GM23338 (cell line): ENCODE measurements at regions not wholly inside any gene's neighbourhood (a gene's known extent, or its start where the extent isn't known, plus 50 kb on each side); places are given as distances from the start of the nearest gene placed in this dataset.
A peak's percentile ranks its signal among the peaks of the same experiment; 100 is the strongest.

ENCODE experiments used
- ATAC-seq: fragments of 200-7000 bp; cut with Tn5 transposase; 3 replicates; pipeline ENCODE4 v1.9.1; 2020
- DNase-seq: peaks from one replicate; pipeline ENCODE4 v3.0.0-alpha.2; 2015; ENCODE audit warnings: low spot score
- H2AFZ ChIP-seq: fragments of 200-600 bp; sonication (generic); 2 replicates; pipeline ENCODE4 v1.8.0; 2016; ENCODE audit warnings: antibody characterized with exemption, mild to moderate bottlenecking, moderate library complexity
- H3F3A ChIP-seq: fragments of 200-600 bp; sonication (generic); replicated peaks from 2 replicates; pipeline ENCODE4 v1.8.0; 2017; ENCODE audit warnings: antibody characterized with exemption, mixed run types, low read depth
- H3K27ac ChIP-seq: fragments of 200-600 bp; sonication (generic); 2 replicates; pipeline ENCODE4 v1.6.1; 2016; ENCODE audit warnings: low read depth
- H3K27me3 ChIP-seq: fragments of 200-600 bp; sonication (generic); 2 replicates; pipeline ENCODE4 v1.8.0; 2016; ENCODE audit warnings: mild to moderate bottlenecking, mixed run types, moderate library complexity; ENCODE audit not compliant: insufficient read depth
- H3K36me3 ChIP-seq: fragments of 200-600 bp; sonication (generic); 2 replicates; pipeline ENCODE4 v1.8.0; 2016; ENCODE audit warnings: mild to moderate bottlenecking; ENCODE audit not compliant: insufficient read depth
- H3K4me1 ChIP-seq: fragments of 200-600 bp; sonication (generic); 2 replicates; pipeline ENCODE4 v1.8.0; 2016; ENCODE audit warnings: mild to moderate bottlenecking, moderate library complexity; ENCODE audit not compliant: insufficient read depth
- H3K4me2 ChIP-seq: fragments of 200-600 bp; sonication (generic); 2 replicates; pipeline ENCODE4 v1.7.1; 2017; ENCODE audit warnings: mixed run types
- H3K4me3 ChIP-seq: fragments of 200-600 bp; sonication (generic); 2 replicates; pipeline ENCODE4 v1.6.1; 2016; ENCODE audit warnings: mixed run types
- H3K79me2 ChIP-seq: fragments of 200-600 bp; sonication (generic); replicated peaks from 2 replicates; pipeline ENCODE4 v1.8.0; 2017; ENCODE audit warnings: mild to moderate bottlenecking; ENCODE audit not compliant: insufficient read depth
- H3K9me2 ChIP-seq: fragments of 200-600 bp; sonication (generic); 2 replicates; pipeline ENCODE4 v1.8.0; 2017; ENCODE audit not compliant: insufficient read depth
- H4K20me1 ChIP-seq: fragments of 200-600 bp; sonication (generic); replicated peaks from 2 replicates; pipeline ENCODE4 v1.8.0; 2017; ENCODE audit warnings: mild to moderate bottlenecking; ENCODE audit not compliant: insufficient read depth
- H3K27ac Mint-ChIP-seq: 2 replicates; pipeline ENCODE4 v1.8.0; 2020; ENCODE audit warnings: inconsistent platforms, mild to moderate bottlenecking, moderate library complexity, mixed read lengths
- H3K27me3 Mint-ChIP-seq: 3 replicates; pipeline ENCODE4 v1.8.0; 2022; ENCODE audit warnings: low read depth, mild to moderate bottlenecking, moderate library complexity, mixed read lengths, inconsistent platforms; ENCODE audit not compliant: insufficient read depth, poor library complexity
- H3K36me3 Mint-ChIP-seq: 3 replicates; pipeline ENCODE4 v1.8.0; 2021; ENCODE audit warnings: low read depth, mild to moderate bottlenecking, inconsistent platforms, moderate library complexity, mixed read lengths
- H3K4me1 Mint-ChIP-seq: 3 replicates; pipeline ENCODE4 v1.8.0; 2020; ENCODE audit warnings: mild to moderate bottlenecking, inconsistent platforms, mixed read lengths
- H3K4me3 Mint-ChIP-seq: 3 replicates; pipeline ENCODE4 v1.8.0; 2021; ENCODE audit warnings: moderate library complexity, mild to moderate bottlenecking, inconsistent platforms, mixed read lengths
- H3K9me3 Mint-ChIP-seq: 3 replicates; pipeline ENCODE4 v1.8.0; 2020; ENCODE audit warnings: moderate library complexity, mild to moderate bottlenecking, inconsistent platforms, mixed read lengths
- CREB1 ChIP-seq: fragments of 250-450 bp; sonication (Bioruptor Pico); IDR thresholded peaks from 2 replicates; pipeline ENCODE4 v1.5.0; 2020; ENCODE audit warnings: low read depth, mild to moderate bottlenecking, moderate library complexity
- EZH2 ChIP-seq: fragments of 200-600 bp; sonication (generic); IDR thresholded peaks from one replicate; pipeline ENCODE4 v1.8.0; 2017; ENCODE audit warnings: antibody characterized with exemption, mild to moderate bottlenecking, low read depth; ENCODE audit not compliant: unreplicated experiment
- JUNB ChIP-seq: IDR thresholded peaks from one replicate; pipeline ENCODE4 v1.6.1; 2016; ENCODE audit warnings: antibody characterized with exemption; ENCODE audit not compliant: unreplicated experiment
- NANOG ChIP-seq: IDR thresholded peaks from 2 replicates; pipeline ENCODE4 v1.6.1; 2016; ENCODE audit warnings: antibody characterized with exemption, borderline replicate concordance
- POLR2AphosphoS5 ChIP-seq: IDR thresholded peaks from 2 replicates; pipeline ENCODE4 v1.6.1; 2016; ENCODE audit warnings: antibody characterized with exemption, low read depth
- STAT1 ChIP-seq: IDR thresholded peaks from one replicate; pipeline ENCODE4 v1.6.1; 2016; ENCODE audit warnings: antibody characterized with exemption; ENCODE audit not compliant: unreplicated experiment
- ZNF114 ChIP-seq: fragments of 250-450 bp; sonication (Bioruptor Pico); IDR thresholded peaks from 2 replicates; pipeline ENCODE4 v1.5.0; 2020; ENCODE audit warnings: mild to moderate bottlenecking, moderate library complexity
- ZNF331 ChIP-seq: fragments of 250-450 bp; sonication (Bioruptor Pico); IDR thresholded peaks from 2 replicates; pipeline ENCODE4 v1.5.0; 2020; ENCODE audit warnings: low read depth, mild to moderate bottlenecking, moderate library complexity
- TF ChIP-seq, protein P1 (sequence below): IDR thresholded peaks from one replicate; pipeline ENCODE4 v1.6.1; 2018; ENCODE audit warnings: antibody characterized with exemption; ENCODE audit not compliant: unreplicated experiment
- TF ChIP-seq, protein P2 (sequence below), 2 experiments: fragments of 200-600 bp in 1 of 2; sonication (generic) in 1 of 2; conservative IDR thresholded peaks; 2 replicates each; pipeline versions ENCODE4 v1.5.1 to v1.6.1; 2016 to 2017; ENCODE audit warnings: antibody characterized with exemption in 2 of 2, low read depth in 2 of 2, mild to moderate bottlenecking in 2 of 2, moderate library complexity in 1 of 2
- TF ChIP-seq, protein P3 (sequence below): fragments of 250-450 bp; sonication (Bioruptor Pico); IDR thresholded peaks from 2 replicates; pipeline ENCODE4 v1.5.0; 2020; ENCODE audit warnings: mild to moderate bottlenecking, moderate library complexity
- TF ChIP-seq, protein P4 (sequence below): IDR thresholded peaks from 2 replicates; pipeline ENCODE4 v1.6.1; 2016; ENCODE audit warnings: antibody characterized with exemption

DNA sequence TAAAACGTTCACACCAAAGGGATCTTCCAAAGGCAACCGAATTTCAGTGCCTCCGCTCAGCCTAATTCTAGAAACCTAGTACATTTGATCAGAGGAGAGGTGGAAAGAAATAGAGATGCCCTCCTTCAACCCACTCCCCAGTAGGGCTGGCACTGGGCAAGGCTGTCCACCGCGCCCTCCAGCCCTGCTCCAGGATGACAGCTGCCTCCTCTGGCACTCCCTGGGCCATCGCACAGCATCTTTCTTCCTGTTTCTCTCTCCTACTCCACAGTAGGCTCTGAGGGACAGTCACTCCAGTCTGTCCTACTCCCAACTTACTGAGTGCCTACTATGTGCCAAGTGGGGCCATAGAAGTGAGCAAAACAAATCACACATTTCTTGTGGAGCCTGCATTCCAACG lies 226.2 kb downstream of the SKIDA1 start:
- H3K27ac Mint-ChIP-seq = no peak overlapping the region
- peaks cover 39% of the 10 kb centered on the region for H3K4me1 Mint-ChIP-seq
- H2AFZ ChIP-seq = peak overlapping the region; percentile 72; the same call in 1 of the 2 replicates
- H3K27me3 ChIP-seq = no peaks in the 10 kb centered on the region
- no peak overlapping the region for H3K4me3 Mint-ChIP-seq
- no peaks in the 10 kb centered on the region for H4K20me1 ChIP-seq
- H3K4me2 ChIP-seq = no peak overlapping the region
- no peak overlapping the region for H3K27ac ChIP-seq
- no peaks in the 10 kb centered on the region for H3K9me3 Mint-ChIP-seq
- H3K9me2 ChIP-seq = no peaks in the 10 kb centered on the region
- peaks cover 9% of the 10 kb centered on the region for H3K27me3 Mint-ChIP-seq
- ATAC-seq (peak; percentile 18; the same call in 2 of the 3 replicates), DNase-seq (no peak)
- no peaks in the 10 kb centered on the region for H3K36me3 Mint-ChIP-seq
- TF ChIP-seq POLR2AphosphoS5 (no peak), STAT1 (no peak), ZNF331 (no peak), ZNF114 (CRISPR knock-in tag) (no peak), JUNB (no peak), NANOG (no peak), CREB1 (no peak), EZH2 (no peak)
- TF ChIP-seq, protein P1, sequence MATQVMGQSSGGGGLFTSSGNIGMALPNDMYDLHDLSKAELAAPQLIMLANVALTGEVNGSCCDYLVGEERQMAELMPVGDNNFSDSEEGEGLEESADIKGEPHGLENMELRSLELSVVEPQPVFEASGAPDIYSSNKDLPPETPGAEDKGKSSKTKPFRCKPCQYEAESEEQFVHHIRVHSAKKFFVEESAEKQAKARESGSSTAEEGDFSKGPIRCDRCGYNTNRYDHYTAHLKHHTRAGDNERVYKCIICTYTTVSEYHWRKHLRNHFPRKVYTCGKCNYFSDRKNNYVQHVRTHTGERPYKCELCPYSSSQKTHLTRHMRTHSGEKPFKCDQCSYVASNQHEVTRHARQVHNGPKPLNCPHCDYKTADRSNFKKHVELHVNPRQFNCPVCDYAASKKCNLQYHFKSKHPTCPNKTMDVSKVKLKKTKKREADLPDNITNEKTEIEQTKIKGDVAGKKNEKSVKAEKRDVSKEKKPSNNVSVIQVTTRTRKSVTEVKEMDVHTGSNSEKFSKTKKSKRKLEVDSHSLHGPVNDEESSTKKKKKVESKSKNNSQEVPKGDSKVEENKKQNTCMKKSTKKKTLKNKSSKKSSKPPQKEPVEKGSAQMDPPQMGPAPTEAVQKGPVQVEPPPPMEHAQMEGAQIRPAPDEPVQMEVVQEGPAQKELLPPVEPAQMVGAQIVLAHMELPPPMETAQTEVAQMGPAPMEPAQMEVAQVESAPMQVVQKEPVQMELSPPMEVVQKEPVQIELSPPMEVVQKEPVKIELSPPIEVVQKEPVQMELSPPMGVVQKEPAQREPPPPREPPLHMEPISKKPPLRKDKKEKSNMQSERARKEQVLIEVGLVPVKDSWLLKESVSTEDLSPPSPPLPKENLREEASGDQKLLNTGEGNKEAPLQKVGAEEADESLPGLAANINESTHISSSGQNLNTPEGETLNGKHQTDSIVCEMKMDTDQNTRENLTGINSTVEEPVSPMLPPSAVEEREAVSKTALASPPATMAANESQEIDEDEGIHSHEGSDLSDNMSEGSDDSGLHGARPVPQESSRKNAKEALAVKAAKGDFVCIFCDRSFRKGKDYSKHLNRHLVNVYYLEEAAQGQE = no peak
- TF ChIP-seq, protein P2, sequence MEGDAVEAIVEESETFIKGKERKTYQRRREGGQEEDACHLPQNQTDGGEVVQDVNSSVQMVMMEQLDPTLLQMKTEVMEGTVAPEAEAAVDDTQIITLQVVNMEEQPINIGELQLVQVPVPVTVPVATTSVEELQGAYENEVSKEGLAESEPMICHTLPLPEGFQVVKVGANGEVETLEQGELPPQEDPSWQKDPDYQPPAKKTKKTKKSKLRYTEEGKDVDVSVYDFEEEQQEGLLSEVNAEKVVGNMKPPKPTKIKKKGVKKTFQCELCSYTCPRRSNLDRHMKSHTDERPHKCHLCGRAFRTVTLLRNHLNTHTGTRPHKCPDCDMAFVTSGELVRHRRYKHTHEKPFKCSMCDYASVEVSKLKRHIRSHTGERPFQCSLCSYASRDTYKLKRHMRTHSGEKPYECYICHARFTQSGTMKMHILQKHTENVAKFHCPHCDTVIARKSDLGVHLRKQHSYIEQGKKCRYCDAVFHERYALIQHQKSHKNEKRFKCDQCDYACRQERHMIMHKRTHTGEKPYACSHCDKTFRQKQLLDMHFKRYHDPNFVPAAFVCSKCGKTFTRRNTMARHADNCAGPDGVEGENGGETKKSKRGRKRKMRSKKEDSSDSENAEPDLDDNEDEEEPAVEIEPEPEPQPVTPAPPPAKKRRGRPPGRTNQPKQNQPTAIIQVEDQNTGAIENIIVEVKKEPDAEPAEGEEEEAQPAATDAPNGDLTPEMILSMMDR (conservative IDR thresholded peaks at IDR 0.05; ENCODE audit: low read depth in 2 of 2) = no peak
- TF ChIP-seq, protein P3, sequence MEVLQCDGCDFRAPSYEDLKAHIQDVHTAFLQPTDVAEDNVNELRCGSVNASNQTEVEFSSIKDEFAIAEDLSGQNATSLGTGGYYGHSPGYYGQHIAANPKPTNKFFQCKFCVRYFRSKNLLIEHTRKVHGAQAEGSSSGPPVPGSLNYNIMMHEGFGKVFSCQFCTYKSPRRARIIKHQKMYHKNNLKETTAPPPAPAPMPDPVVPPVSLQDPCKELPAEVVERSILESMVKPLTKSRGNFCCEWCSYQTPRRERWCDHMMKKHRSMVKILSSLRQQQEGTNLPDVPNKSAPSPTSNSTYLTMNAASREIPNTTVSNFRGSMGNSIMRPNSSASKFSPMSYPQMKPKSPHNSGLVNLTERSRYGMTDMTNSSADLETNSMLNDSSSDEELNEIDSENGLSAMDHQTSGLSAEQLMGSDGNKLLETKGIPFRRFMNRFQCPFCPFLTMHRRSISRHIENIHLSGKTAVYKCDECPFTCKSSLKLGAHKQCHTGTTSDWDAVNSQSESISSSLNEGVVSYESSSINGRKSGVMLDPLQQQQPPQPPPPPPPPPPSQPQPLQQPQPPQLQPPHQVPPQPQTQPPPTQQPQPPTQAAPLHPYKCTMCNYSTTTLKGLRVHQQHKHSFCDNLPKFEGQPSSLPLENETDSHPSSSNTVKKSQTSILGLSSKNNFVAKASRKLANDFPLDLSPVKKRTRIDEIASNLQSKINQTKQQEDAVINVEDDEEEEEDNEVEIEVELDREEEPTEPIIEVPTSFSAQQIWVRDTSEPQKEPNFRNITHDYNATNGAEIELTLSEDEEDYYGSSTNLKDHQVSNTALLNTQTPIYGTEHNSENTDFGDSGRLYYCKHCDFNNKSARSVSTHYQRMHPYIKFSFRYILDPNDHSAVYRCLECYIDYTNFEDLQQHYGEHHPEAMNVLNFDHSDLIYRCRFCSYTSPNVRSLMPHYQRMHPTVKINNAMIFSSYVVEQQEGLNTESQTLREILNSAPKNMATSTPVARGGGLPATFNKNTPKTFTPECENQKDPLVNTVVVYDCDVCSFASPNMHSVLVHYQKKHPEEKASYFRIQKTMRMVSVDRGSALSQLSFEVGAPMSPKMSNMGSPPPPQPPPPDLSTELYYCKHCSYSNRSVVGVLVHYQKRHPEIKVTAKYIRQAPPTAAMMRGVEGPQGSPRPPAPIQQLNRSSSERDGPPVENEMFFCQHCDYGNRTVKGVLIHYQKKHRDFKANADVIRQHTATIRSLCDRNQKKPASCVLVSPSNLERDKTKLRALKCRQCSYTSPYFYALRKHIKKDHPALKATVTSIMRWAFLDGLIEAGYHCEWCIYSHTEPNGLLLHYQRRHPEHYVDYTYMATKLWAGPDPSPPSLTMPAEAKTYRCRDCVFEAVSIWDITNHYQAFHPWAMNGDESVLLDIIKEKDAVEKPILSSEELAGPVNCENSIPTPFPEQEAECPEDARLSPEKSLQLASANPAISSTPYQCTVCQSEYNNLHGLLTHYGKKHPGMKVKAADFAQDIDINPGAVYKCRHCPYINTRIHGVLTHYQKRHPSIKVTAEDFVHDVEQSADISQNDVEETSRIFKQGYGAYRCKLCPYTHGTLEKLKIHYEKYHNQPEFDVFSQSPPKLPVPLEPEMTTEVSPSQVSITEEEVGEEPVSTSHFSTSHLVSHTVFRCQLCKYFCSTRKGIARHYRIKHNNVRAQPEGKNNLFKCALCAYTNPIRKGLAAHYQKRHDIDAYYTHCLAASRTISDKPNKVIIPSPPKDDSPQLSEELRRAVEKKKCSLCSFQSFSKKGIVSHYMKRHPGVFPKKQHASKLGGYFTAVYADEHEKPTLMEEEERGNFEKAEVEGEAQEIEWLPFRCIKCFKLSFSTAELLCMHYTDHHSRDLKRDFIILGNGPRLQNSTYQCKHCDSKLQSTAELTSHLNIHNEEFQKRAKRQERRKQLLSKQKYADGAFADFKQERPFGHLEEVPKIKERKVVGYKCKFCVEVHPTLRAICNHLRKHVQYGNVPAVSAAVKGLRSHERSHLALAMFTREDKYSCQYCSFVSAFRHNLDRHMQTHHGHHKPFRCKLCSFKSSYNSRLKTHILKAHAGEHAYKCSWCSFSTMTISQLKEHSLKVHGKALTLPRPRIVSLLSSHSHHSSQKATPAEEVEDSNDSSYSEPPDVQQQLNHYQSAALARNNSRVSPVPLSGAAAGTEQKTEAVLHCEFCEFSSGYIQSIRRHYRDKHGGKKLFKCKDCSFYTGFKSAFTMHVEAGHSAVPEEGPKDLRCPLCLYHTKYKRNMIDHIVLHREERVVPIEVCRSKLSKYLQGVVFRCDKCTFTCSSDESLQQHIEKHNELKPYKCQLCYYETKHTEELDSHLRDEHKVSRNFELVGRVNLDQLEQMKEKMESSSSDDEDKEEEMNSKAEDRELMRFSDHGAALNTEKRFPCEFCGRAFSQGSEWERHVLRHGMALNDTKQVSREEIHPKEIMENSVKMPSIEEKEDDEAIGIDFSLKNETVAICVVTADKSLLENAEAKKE (CRISPR knock-in tag) = no peak
- TF ChIP-seq, protein P4, sequence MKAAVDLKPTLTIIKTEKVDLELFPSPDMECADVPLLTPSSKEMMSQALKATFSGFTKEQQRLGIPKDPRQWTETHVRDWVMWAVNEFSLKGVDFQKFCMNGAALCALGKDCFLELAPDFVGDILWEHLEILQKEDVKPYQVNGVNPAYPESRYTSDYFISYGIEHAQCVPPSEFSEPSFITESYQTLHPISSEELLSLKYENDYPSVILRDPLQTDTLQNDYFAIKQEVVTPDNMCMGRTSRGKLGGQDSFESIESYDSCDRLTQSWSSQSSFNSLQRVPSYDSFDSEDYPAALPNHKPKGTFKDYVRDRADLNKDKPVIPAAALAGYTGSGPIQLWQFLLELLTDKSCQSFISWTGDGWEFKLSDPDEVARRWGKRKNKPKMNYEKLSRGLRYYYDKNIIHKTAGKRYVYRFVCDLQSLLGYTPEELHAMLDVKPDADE = no peak
- H3K4me3 ChIP-seq = no peak overlapping the region
- H3K36me3 ChIP-seq = no peaks in the 10 kb centered on the region
- peaks cover 21% of the 10 kb centered on the region for H3K4me1 ChIP-seq
- H3K79me2 ChIP-seq = no peaks in the 10 kb centered on the region
- peaks cover 5% of the 10 kb centered on the region for H3F3A ChIP-seq
